Stimulated activated CD4-positive, alpha-beta T cell treated with anti-CD3 and anti-CD28 coated beads, Interleukin-4, amount 100 ng/mL, for 24 hours (primary cell): ENCODE measurements at regions not wholly inside any gene's neighbourhood (a gene's known extent, or its start where the extent isn't known, plus 50 kb on each side); places are given as distances from the start of the nearest gene placed in this dataset.

Source experiments
- DNase-seq: peaks from one replicate; pipeline ENCODE4 v3.0.0-alpha.2; 2020

DNA sequence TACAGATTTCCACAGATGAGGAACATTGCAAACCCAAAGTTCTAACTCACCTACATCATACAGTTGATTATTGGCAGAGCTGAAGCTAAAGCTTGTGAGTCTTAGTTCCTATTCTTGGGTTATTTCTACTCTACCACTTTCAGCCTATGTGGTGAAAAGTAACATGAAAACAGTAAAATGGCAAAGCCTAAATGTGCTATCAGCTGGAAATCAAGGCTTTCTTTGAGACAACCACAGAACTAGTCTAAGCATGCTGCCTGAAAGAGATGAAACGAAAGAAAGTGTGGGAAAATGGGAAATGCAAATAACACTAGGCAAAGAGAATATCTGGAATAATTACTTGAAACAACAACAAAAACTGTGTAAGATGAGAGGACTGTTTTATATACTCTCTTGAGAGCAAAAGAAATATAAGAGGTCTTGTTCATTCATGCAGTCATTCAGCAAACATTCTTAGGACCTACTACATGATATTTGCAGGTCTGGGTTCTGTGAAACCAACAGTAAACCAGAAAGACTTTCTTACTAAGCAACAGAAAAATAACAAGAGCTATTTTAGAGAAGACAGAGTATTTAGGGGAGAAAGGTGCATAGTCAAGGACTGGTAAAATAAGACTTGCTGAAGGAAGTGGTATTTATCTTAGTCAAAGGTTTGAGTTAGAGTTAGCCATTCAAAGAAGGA lies 437.1 kb downstream of the HTR7 start:
- DNase-seq = no peak

DNA sequence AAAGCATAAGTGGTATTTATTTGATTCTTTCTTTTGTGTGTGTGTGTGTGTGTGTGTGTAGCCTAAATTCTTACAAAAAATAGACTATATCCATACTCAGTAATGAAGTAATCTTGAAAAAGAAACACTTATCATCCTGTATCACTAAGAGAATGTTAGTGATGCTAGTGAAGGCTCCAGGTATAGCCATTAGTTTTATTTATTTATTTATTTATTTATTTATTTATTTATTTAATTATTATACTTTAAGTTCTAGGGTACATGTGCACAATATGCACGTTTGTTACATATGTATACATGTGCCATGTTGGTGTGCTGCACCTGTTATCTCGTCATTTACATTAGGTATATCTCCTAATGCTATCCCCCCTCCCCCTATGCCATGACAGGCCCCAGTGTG lies 436.0 kb downstream of the HTR7 start:
- no peak for DNase-seq

- DNase-seq = no peak
Observed at GRCh38 chr10:90424730-90425129, 433.1 kb downstream of the HTR7 start.

DNA sequence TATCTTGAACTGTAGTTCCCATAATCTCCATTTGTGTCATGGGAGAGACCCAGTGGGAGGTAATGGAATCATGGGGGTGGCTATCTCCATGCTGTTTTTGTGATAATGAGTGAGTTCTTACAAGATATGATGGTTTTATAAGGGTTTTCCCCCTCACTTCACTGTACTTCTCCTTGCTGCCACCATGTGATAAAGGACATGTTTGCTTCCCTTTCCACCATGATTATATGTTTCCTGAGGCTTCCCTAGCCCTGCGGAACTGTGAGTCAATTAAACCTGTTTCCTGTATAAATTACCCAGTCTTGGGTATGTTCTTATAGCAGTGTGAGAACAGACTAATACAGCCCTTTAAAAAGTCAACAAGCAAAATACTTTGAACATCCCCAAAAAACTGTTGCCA lies 427.7 kb downstream of the HTR7 start:
- DNase-seq = no peak

DNA sequence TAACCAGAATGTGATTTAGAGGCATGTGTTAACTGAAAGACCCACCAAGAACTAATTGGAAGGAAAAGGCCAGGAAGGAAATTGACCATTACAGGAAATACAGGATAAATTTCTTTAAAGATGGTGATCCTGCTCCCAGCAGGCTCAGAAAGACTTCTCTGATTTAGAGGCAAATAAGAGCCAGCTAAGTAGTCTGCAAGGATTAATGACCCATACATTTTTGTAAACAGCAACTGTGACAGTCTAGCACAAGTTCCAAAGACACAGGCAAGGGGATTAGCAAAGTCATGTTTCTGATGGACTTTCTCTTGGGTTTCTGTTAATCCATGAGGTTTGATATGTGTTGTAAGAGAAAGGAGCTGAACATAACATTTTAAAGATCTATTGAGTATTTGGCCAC lies 425.0 kb downstream of the HTR7 start:
- no peak for DNase-seq

DNA sequence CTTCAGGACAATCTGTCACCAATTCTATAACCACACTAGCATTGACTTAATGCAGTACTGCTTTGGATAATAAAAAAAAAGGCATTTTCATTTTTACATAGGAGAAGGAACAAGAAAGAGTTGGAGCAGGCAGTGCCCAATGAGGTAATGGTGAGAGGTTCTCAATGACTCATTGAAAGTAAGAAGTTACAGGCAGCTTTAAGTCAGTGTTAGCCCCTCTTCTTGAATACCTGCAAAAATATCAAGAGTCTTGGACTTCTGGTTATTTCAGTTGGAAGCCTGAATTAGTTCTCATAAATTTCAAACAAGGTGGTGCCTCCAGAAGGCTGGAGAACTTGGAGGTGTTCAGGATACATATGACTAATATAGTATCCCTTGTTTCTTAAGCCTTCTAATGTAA lies 422.5 kb downstream of the HTR7 start:
- no peak for DNase-seq

- no peak for DNase-seq
Observed at GRCh38 chr10:90437452-90437851, 420.4 kb downstream of the HTR7 start.

DNA sequence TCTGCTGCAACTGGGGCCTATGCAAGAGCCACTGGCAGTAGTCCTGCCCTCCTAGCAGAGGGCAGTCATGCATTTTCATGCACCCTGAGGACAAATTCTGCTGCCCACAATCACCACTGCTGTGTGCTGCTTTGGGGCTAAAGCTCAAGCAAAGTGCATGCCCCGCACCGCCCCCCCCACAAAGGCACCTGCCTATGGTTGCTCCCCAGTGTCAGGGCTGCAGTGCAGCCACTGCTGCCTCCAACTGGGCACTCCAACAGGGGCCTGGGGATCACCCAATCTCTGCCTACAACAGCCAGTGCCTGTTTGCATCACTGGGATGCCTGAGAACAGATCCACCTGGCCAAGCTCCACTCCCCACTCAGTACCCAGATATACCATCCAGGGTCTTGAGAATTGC lies 417.0 kb downstream of the HTR7 start:
- DNase-seq = no peak

GRCh38 chr10:90443342-90443741 lies 414.5 kb downstream of the HTR7 start:
- DNase-seq = no peak

GRCh38 chr10:90447831-90448230 lies 410.0 kb downstream of the HTR7 start:
- no peak for DNase-seq

- no peak for DNase-seq
Observed at GRCh38 chr10:90450797-90451196, 407.0 kb downstream of the HTR7 start.

DNA sequence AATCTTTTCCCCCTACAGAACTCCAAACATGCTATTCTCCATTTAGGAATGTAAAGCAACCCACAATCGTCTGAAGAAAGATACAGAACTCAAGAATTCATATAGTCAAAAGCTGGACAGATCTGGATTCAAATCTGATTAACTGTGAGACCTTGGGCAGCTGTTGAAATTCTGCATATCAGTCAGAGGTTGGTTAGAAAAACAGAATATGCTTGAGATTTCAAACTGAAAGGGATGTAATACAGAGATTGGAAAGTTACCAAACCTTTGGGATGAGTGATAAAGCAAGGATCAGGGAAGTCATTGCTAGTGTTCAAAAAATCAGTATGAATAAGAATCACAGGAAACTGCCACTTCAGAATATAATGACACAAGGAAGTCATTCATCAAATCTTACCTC lies 406.6 kb downstream of the HTR7 start:
- DNase-seq = no peak

- no peak for DNase-seq
Observed at GRCh38 chr10:90458054-90458453, 399.8 kb downstream of the HTR7 start.

GRCh38 chr10:90458571-90458970 lies 399.3 kb downstream of the HTR7 start:
- no peak for DNase-seq

DNA sequence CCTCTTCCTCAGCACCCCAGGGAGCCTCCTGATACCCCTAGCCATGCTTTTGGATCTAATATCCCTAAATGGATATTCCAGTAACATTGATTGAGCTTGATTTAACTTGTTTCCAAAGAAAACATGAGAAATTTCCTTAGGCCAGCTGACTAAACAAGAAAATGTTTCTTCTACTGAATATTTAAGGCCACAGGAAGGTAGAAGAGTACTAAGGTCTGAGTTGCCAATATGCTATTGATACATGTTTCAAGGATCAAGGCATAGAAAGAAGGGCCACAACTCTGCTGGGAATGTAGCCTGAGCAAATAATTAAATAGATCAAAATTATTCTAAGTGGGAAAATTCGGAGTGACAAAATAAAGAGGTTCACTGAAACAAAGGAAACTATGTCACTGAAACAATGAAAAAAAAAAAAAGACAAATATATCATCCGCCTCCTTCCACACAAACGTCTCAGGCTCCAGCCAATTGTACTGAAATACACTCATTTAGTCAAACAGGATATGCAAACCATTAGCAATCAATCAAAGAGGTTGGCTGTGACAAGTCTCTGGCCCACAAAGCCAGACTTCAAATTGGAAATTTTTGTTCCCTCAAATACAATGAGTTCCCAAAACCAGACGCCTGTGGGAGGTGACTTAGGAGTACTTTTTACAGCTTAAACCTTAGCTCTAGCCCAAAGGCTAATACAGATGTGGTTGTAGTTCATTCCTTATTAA lies 396.2 kb downstream of the HTR7 start:
- no peak for DNase-seq

DNA sequence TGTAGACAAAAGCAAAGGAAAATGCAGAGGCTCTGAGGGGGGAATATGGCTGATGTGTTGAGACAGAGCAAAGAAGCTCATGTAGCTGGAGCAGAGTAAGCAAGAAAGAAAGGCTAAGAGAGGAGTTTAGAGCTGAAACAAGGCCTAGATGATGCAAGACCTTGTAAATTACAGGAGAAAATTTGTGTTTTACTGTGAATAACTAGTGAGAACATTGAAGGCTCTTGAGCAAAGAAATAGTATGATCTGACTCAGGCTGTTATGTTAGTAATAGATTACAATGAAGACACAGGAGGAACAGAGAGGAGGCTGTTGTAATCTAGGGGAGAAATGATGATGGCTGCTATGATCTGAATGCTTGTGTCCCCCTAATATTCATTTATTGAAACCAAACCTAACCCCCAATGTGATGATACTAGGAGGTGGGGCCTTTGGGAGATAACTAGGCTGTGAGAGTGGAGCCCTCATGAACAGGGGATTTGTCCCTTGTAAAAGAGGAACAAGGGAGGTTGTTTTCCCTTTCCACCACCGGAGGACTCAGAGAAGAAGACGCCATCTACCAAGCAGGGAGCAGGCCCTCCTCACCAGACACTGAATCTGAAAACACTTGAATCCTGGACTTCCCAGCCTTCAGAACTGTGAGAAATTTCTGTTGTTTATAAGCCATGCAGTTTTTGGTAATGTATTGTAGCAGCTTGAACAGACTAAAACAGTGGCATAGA lies 394.9 kb downstream of the HTR7 start:
- DNase-seq = no peak

- no peak for DNase-seq
Observed at GRCh38 chr10:90464329-90464728, 393.5 kb downstream of the HTR7 start.

DNA sequence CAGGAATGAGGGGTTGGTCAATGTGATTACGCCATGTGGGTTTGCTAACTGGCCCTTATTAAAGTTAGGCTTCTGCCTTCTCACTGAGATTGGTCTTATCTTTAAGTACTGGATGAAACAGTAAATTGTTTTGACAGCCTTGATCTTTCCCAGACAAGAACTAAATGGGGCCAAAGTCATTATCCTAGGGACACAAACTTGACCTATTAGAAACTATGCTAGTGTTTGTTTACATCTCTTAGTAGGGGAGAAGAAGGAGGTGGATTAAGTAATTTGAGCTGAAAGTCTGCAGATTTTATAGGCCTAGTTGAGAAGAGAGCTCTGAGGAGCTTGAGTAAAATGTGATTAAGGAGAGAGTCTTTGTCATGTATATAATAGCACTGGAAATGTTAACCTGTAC lies 386.9 kb downstream of the HTR7 start:
- no peak for DNase-seq

- DNase-seq = no peak
Observed at GRCh38 chr10:90480466-90480865, 377.4 kb downstream of the HTR7 start.

GRCh38 chr10:90481326-90481923 lies 376.4 kb downstream of the HTR7 start:
- DNase-seq = no peak

DNA sequence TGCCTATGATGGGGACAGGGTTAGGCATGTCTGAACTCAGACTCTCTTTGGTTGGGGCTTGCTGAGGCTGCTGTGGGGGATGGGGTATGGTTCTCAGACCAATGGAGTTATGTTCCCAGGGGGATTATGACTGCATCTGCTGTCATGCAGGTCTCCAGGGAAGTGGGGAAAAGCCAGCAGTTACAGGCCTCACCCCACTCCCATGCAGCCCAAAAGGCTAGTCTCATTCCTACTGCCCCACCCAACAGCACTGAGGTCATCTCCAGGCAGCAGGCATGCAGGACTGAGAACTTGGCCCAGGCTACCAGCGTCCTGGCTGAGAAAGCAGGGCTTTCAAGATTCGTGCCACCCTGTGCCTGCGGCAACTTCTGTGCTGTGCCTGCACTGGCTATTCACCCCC lies 373.3 kb downstream of the HTR7 start:
- DNase-seq = no peak

- DNase-seq = no peak
Observed at GRCh38 chr10:90494183-90494582, 363.7 kb downstream of the HTR7 start.

DNA sequence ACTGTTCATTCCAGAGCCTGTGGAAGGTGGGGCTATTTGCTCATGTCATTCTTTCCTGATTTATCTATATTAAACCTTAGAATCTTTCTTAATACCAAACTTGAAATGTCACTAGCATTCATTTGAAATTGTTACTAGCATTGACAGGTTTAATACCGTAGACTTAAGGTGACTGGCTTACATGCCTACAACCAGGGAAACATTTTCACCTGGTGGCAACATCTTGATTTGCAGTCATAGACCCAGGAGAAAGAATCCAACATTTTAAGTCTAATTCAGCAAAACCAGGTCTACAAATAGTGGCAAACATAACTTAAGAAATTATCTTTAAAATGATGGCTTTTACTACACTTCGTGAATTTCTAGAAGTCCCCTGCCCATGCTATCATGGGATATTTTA lies 353.7 kb downstream of the HTR7 start:
- no peak for DNase-seq

GRCh38 chr10:90526721-90527120 lies 331.1 kb downstream of the HTR7 start:
- DNase-seq = no peak
